Upper lobe of left lung (tissue), 4 donors: ENCODE measurements at regions not wholly inside any gene's neighbourhood (a gene's known extent, or its start where the extent isn't known, plus 50 kb on each side); places are given as distances from the start of the nearest gene placed in this dataset.

Source experiments
- EP300 ChIP-seq, 4 donors: sonication (generic); formaldehyde crosslinking; IDR thresholded peaks; one replicate each; pipeline ENCODE4 v1.5.1; 2017; ENCODE audit warnings: antibody characterized with exemption in 4 of 4, control low read depth in 2 of 4
- POLR2AphosphoS5 ChIP-seq, 2 donors: sonication (generic); formaldehyde crosslinking; IDR thresholded peaks; one replicate each; pipeline ENCODE4 v1.5.1; 2017; ENCODE audit warnings: antibody characterized with exemption in 2 of 2
- TF ChIP-seq, protein P1 (sequence below), 6 experiments: fragments of 450-650 bp in 4 of 6; fragments of 200-600 bp in 2 of 6; sonication (generic) in 2 of 6; IDR thresholded peaks; one replicate each; pipeline ENCODE4 v1.5.1; 2016 to 2019; ENCODE audit warnings: antibody characterized with exemption in 6 of 6

GRCh38 chr11:126138636-126139035 is 72.8 kb downstream of the RPUSD4 start:
- TF ChIP-seq POLR2AphosphoS5 (IDR thresholded peaks at IDR 0.05) = no peak
- TF ChIP-seq, protein P1, sequence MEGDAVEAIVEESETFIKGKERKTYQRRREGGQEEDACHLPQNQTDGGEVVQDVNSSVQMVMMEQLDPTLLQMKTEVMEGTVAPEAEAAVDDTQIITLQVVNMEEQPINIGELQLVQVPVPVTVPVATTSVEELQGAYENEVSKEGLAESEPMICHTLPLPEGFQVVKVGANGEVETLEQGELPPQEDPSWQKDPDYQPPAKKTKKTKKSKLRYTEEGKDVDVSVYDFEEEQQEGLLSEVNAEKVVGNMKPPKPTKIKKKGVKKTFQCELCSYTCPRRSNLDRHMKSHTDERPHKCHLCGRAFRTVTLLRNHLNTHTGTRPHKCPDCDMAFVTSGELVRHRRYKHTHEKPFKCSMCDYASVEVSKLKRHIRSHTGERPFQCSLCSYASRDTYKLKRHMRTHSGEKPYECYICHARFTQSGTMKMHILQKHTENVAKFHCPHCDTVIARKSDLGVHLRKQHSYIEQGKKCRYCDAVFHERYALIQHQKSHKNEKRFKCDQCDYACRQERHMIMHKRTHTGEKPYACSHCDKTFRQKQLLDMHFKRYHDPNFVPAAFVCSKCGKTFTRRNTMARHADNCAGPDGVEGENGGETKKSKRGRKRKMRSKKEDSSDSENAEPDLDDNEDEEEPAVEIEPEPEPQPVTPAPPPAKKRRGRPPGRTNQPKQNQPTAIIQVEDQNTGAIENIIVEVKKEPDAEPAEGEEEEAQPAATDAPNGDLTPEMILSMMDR (IDR thresholded peaks at IDR 0.05) = no peak
- no peak for TF ChIP-seq EP300 (IDR thresholded peaks at IDR 0.05)
